Loucy (cell line): ENCODE measurements at regions not wholly inside any gene's neighbourhood (a gene's known extent, or its start where the extent isn't known, plus 50 kb on each side); places are given as distances from the start of the nearest gene placed in this dataset.

Experiments
- CTCF ChIP-seq: fragments of 200-600 bp; sonication (generic); conservative IDR thresholded peaks from 2 replicates; pipeline ENCODE4 v1.5.1; 2014; ENCODE audit warnings: mild to moderate bottlenecking, antibody characterized with exemption, low read length
- EZH2phosphoT487 ChIP-seq: fragments of 200-600 bp; IDR thresholded peaks from 2 replicates; pipeline ENCODE4 v1.6.1; 2018; ENCODE audit warnings: antibody characterized with exemption, mild to moderate bottlenecking, moderate library complexity, borderline replicate concordance

- TF ChIP-seq CTCF = no peak
- TF ChIP-seq EZH2phosphoT487 = no peak
These were observed 1206.9 kb upstream of the SEL1L start for GRCh38 chr14:82740547-82740946.
